ENCODE measurements at regions not wholly inside any gene's neighbourhood (a gene's known extent, or its start where the extent isn't known, plus 50 kb on each side); places are given as distances from the start of the nearest gene placed in this dataset.

DNA sequence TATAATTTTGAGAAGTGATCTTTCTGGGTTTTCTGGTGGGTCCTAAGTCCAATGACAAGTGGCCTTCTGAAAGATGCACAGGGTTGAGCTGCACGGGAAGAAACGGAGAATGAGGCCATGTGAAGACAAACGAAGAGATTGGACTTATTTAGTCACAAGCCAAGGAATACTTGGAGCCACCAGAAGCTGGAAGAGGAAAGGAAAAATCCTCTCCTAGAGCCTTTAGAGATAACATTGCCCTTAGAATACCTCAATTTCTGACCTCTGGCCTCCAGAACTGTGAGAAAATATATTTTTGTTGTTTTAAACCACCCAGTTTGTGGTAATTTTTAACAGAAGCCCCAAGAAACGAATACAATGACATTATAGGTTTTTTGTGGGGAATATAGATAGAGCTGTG lies 360.5 kb upstream of the TARS1 start:
- Histone ChIP-seq H3K9me3 (replicated peaks; ENCODE audit: control insufficient read depth, insufficient read depth, low read depth, low read length) (no peaks in the 10 kb centered on the region; the same call in 1 of the 2 replicates), H4K20me1 (replicated peaks; ENCODE audit: control insufficient read depth, insufficient read depth, low read length) (no peaks in the 10 kb centered on the region), H3K27me3 (ENCODE audit: control insufficient read depth in 2 of 2, insufficient read depth in 2 of 2, low read length in 2 of 2) (no peaks in the 10 kb centered on the region), H3K27ac (ENCODE audit: extremely low read depth, low read depth, low read length) (no peak overlapping the region), H3K4me3 (no peak overlapping the region), H3K9me1 (ENCODE audit: control insufficient read depth, insufficient read depth, low read length) (no peaks in the 10 kb centered on the region), H2AFZ (ENCODE audit: low read depth, low read length) (no peak overlapping the region), H3K36me3 (ENCODE audit: control insufficient read depth, insufficient read depth, low read length) (no peaks in the 10 kb centered on the region), H3K9ac (ENCODE audit: insufficient read depth in 1 of 2, low read depth in 2 of 2, low read length in 2 of 2) (no peak overlapping the region), H3K4me2 (ENCODE audit: insufficient read depth, low read length) (no peak overlapping the region), H3K4me1 (replicated peaks in 1 of 2; ENCODE audit: control insufficient read depth in 2 of 2, insufficient read depth in 2 of 2, low read length in 2 of 2) (no peaks in the 10 kb centered on the region), H3K79me2 (ENCODE audit: control insufficient read depth, insufficient read depth, low read length) (no peaks in the 10 kb centered on the region)
- POLR2A ChIA-PET, result no interaction called here
- TF ChIP-seq BRCA1 (IDR thresholded peaks at IDR 0.05) (no peak), BRCA1 (CRISPR knock-in tag; IDR thresholded peaks at IDR 0.05) (no peak), SNIP1 (IDR thresholded peaks at IDR 0.05; ENCODE audit: low read depth) (no peak), MTF1 (CRISPR knock-in tag; IDR thresholded peaks at IDR 0.05; ENCODE audit: borderline replicate concordance) (no peak), ATF1 (CRISPR knock-in tag; IDR thresholded peaks at IDR 0.05) (no peak), ATF1 (tag; IDR thresholded peaks at IDR 0.05) (no peak), NCOA6 (IDR thresholded peaks at IDR 0.05) (no peak), NEUROD1 (IDR thresholded peaks at IDR 0.05; ENCODE audit: borderline replicate concordance, low read depth, low read length, partially characterized antibody) (no peak), FOXJ2 (tag; IDR thresholded peaks at IDR 0.05) (no peak), PHTF2 (CRISPR knock-in tag; IDR thresholded peaks at IDR 0.05) (no peak)
- TF ChIP-seq, protein P1, sequence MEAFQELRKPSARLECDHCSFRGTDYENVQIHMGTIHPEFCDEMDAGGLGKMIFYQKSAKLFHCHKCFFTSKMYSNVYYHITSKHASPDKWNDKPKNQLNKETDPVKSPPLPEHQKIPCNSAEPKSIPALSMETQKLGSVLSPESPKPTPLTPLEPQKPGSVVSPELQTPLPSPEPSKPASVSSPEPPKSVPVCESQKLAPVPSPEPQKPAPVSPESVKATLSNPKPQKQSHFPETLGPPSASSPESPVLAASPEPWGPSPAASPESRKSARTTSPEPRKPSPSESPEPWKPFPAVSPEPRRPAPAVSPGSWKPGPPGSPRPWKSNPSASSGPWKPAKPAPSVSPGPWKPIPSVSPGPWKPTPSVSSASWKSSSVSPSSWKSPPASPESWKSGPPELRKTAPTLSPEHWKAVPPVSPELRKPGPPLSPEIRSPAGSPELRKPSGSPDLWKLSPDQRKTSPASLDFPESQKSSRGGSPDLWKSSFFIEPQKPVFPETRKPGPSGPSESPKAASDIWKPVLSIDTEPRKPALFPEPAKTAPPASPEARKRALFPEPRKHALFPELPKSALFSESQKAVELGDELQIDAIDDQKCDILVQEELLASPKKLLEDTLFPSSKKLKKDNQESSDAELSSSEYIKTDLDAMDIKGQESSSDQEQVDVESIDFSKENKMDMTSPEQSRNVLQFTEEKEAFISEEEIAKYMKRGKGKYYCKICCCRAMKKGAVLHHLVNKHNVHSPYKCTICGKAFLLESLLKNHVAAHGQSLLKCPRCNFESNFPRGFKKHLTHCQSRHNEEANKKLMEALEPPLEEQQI (IDR thresholded peaks at IDR 0.05), result no peak
- WGBS (ENCODE audit: insufficient coverage, low coverage, missing lambda C conversion rate), result 0% methylated on average over 4 of the region's 4 CpGs
- no TSS peak for BruUV-seq (replicated peaks)
- DNase-seq (ENCODE audit: extremely low read depth in 1 of 4, low spot score in 3 of 4), result no peak
- intact Hi-C loops (cut with micrococcal nuclease) (no loop called here), in situ Hi-C loops (cut with MboI) (no loop called here)
- ATAC-seq, result no peak
- FAIRE-seq, result no peak
- CTCF ChIA-PET (ENCODE audit: low intra/inter-chr PET ratio), result no interaction called here
